ENCODE measurements at regions not wholly inside any gene's neighbourhood (a gene's known extent, or its start where the extent isn't known, plus 50 kb on each side); places are given as distances from the start of the nearest gene placed in this dataset.

DNA sequence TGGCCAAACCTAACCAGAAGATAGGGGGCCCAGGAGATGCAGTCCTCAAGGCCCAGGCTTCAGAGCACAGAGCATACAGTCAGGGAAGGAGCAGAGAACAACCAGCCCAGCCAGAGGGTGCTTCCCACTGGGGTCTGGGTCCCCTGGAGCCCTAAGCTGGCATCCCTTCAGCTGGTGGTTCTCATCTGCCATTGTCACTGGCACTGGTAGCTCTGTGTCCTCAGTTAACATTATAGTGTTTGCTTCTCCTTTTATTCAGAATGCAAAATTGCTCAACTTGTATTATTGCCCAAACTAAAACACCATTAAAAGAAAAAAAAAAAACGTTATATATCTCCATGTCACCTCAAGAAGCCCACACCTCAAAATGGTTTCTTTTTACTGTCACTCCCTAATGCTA lies 219.2 kb downstream of the ENC1 start:
- no peak for TF ChIP-seq IKZF1 (conservative IDR thresholded peaks at IDR 0.05)
- no peak for TF ChIP-seq POLR2AphosphoS5 (IDR thresholded peaks at IDR 0.05; ENCODE audit: low read length)
- TF ChIP-seq EP300 (IDR thresholded peaks at IDR 0.05; ENCODE audit: borderline replicate concordance in 1 of 2, control insufficient read depth in 1 of 2, low read depth in 2 of 2, low read length in 2 of 2), result no peak
- TF ChIP-seq SUZ12 (IDR thresholded peaks at IDR 0.05; ENCODE audit: unreplicated experiment), result no peak
- no peak for TF ChIP-seq ZNF274 (IDR thresholded peaks at IDR 0.05; ENCODE audit: insufficient read depth, insufficient read length)
- TF ChIP-seq RB1 (IDR thresholded peaks at IDR 0.05; ENCODE audit: borderline replicate concordance), result no peak
- TF ChIP-seq, protein P1, sequence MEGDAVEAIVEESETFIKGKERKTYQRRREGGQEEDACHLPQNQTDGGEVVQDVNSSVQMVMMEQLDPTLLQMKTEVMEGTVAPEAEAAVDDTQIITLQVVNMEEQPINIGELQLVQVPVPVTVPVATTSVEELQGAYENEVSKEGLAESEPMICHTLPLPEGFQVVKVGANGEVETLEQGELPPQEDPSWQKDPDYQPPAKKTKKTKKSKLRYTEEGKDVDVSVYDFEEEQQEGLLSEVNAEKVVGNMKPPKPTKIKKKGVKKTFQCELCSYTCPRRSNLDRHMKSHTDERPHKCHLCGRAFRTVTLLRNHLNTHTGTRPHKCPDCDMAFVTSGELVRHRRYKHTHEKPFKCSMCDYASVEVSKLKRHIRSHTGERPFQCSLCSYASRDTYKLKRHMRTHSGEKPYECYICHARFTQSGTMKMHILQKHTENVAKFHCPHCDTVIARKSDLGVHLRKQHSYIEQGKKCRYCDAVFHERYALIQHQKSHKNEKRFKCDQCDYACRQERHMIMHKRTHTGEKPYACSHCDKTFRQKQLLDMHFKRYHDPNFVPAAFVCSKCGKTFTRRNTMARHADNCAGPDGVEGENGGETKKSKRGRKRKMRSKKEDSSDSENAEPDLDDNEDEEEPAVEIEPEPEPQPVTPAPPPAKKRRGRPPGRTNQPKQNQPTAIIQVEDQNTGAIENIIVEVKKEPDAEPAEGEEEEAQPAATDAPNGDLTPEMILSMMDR (IDR thresholded peaks at IDR 0.05 in 2 of 3, conservative IDR thresholded peaks at IDR 0.05 in 1 of 3; ENCODE audit: control insufficient read depth in 2 of 3, extremely low read depth in 1 of 3, insufficient read depth in 1 of 3, low read depth in 3 of 3, low read length in 3 of 3), result no peak
- TF ChIP-seq NFYB (IDR thresholded peaks at IDR 0.05; ENCODE audit: insufficient read depth, low read depth, low read length), result no peak
- TF ChIP-seq, protein P2, sequence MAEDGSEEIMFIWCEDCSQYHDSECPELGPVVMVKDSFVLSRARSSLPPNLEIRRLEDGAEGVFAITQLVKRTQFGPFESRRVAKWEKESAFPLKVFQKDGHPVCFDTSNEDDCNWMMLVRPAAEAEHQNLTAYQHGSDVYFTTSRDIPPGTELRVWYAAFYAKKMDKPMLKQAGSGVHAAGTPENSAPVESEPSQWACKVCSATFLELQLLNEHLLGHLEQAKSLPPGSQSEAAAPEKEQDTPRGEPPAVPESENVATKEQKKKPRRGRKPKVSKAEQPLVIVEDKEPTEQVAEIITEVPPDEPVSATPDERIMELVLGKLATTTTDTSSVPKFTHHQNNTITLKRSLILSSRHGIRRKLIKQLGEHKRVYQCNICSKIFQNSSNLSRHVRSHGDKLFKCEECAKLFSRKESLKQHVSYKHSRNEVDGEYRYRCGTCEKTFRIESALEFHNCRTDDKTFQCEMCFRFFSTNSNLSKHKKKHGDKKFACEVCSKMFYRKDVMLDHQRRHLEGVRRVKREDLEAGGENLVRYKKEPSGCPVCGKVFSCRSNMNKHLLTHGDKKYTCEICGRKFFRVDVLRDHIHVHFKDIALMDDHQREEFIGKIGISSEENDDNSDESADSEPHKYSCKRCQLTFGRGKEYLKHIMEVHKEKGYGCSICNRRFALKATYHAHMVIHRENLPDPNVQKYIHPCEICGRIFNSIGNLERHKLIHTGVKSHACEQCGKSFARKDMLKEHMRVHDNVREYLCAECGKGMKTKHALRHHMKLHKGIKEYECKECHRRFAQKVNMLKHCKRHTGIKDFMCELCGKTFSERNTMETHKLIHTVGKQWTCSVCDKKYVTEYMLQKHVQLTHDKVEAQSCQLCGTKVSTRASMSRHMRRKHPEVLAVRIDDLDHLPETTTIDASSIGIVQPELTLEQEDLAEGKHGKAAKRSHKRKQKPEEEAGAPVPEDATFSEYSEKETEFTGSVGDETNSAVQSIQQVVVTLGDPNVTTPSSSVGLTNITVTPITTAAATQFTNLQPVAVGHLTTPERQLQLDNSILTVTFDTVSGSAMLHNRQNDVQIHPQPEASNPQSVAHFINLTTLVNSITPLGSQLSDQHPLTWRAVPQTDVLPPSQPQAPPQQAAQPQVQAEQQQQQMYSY (CRISPR knock-in tag; IDR thresholded peaks at IDR 0.05), result no peak
